IMR-90 (cell line): ENCODE measurements at regions not wholly inside any gene's neighbourhood (a gene's known extent, or its start where the extent isn't known, plus 50 kb on each side); places are given as distances from the start of the nearest gene placed in this dataset.

Experiments used
- ATAC-seq: fragments of 200-7000 bp; cut with Tn5 transposase; 2 replicates; pipeline ENCODE4 v1.9.1; 2020; ENCODE audit warnings: low read depth, mild to moderate bottlenecking, moderate library complexity
- BruUV-seq: library from RNA; stranded (reverse); fragments of 400-500 nt; replicated peaks from 2 replicates; lab custom pipeline; 2021; lab: Mats Ljungman, UMichigan
- CTCF ChIA-PET: fragments of 300-600 bp; formaldehyde crosslinking; extraction: SDS; loops from one replicate; lab custom pipeline; 2021; ENCODE audit warnings: antibody characterized with exemption; lab: Yijun Ruan, JAX
- POLR2A ChIA-PET: fragments of 300-600 bp; sonication (Branson Sonifier 250); formaldehyde crosslinking; loops from one replicate; lab custom pipeline; 2022; ENCODE audit warnings: antibody characterized with exemption; ENCODE audit not compliant: unreplicated experiment; lab: Charles Lee
- DNase-seq: peaks from one replicate; pipeline ENCODE4 v3.0.0; 2013
- H2AFZ ChIP-seq: replicated peaks from 2 replicates; pipeline ENCODE3; 2013; ENCODE audit warnings: low read length, mild to moderate bottlenecking; ENCODE audit not compliant: poor library complexity
- H2AK5ac ChIP-seq: 2 replicates; pipeline ENCODE4 v1.6.1; 2013; ENCODE audit warnings: low read depth, low read length, inconsistent platforms
- H2AK9ac ChIP-seq: replicated peaks from 2 replicates; pipeline ENCODE3; 2013; ENCODE audit warnings: mild to moderate bottlenecking, low read depth, low read length, moderate library complexity; ENCODE audit not compliant: poor library complexity
- H2BK120ac ChIP-seq: 2 replicates; pipeline ENCODE4 v1.6.1; 2013; ENCODE audit warnings: low read depth, low read length, inconsistent platforms
- H2BK15ac ChIP-seq: 3 replicates; pipeline ENCODE4 v1.6.1; 2013; ENCODE audit warnings: low read depth, low read length, inconsistent platforms
- H2BK20ac ChIP-seq: 2 replicates; pipeline ENCODE4 v1.6.1; 2013; ENCODE audit warnings: low read depth, mild to moderate bottlenecking, inconsistent platforms, low read length, moderate library complexity
- H2BK5ac ChIP-seq: 2 replicates; pipeline ENCODE4 v1.6.1; 2013; ENCODE audit warnings: mild to moderate bottlenecking, low read depth, low read length, inconsistent platforms; ENCODE audit not compliant: poor library complexity, severe bottlenecking
- H3K14ac ChIP-seq: replicated peaks from 2 replicates; pipeline ENCODE4 v1.6.1; 2013; ENCODE audit warnings: low read depth, low read length, inconsistent platforms
- H3K18ac ChIP-seq: 2 replicates; pipeline ENCODE4 v1.6.1; 2013; ENCODE audit warnings: low read depth, low read length, control low read depth
- H3K23ac ChIP-seq: 2 replicates; pipeline ENCODE4 v1.6.1; 2013; ENCODE audit warnings: low read depth, low read length, inconsistent platforms
- H3K27ac ChIP-seq: 2 replicates; pipeline ENCODE4 v1.5.1; 2013; ENCODE audit warnings: mild to moderate bottlenecking, control low read depth, low read length; ENCODE audit not compliant: insufficient read depth
- H3K27me3 ChIP-seq: 2 replicates; pipeline ENCODE4 v1.6.1; 2013; ENCODE audit warnings: low read length; ENCODE audit not compliant: control insufficient read depth, insufficient read depth
- H3K36me3 ChIP-seq: 2 replicates; pipeline ENCODE4 v1.6.1; 2013; ENCODE audit warnings: low read length, mixed read lengths; ENCODE audit not compliant: control insufficient read depth, insufficient read depth
- H3K4ac ChIP-seq: 2 replicates; pipeline ENCODE4 v1.6.1; 2013; ENCODE audit warnings: low read depth, low read length, inconsistent platforms
- H3K4me1 ChIP-seq: 2 replicates; pipeline ENCODE4 v1.6.1; 2013; ENCODE audit warnings: low read length, mixed read lengths; ENCODE audit not compliant: control insufficient read depth, insufficient read depth
- H3K4me2 ChIP-seq: 2 replicates; pipeline ENCODE4 v1.6.1; 2013; ENCODE audit warnings: low read depth, mild to moderate bottlenecking, control low read depth, low read length, moderate library complexity
- H3K4me3 ChIP-seq: 2 replicates; pipeline ENCODE4 v1.5.1; 2013; ENCODE audit warnings: low read depth, mild to moderate bottlenecking, control low read depth, low read length, moderate library complexity; ENCODE audit not compliant: insufficient read depth
- H3K56ac ChIP-seq: 2 replicates; pipeline ENCODE4 v1.6.1; 2013; ENCODE audit warnings: low read length, inconsistent platforms; ENCODE audit not compliant: insufficient read depth; ENCODE audit errors: extremely low read depth
- H3K79me1 ChIP-seq, 2 experiments: 2 replicates each; pipeline ENCODE4 v1.6.1; 2013; ENCODE audit warnings: low read length in 2 of 2, inconsistent platforms in 1 of 2, low read depth in 1 of 2
- H3K9ac ChIP-seq: 2 replicates; pipeline ENCODE4 v1.6.1; 2013; ENCODE audit warnings: low read depth, low read length, control low read depth
- H3K9me1 ChIP-seq: 2 replicates; pipeline ENCODE4 v1.6.1; 2013; ENCODE audit warnings: low read length, inconsistent platforms; ENCODE audit not compliant: insufficient read depth
- H3K9me3 ChIP-seq: 2 replicates; pipeline ENCODE4 v1.6.1; 2013; ENCODE audit warnings: low read length; ENCODE audit not compliant: control insufficient read depth, insufficient read depth
- H4K20me1 ChIP-seq: 2 replicates; pipeline ENCODE4 v1.6.1; 2013; ENCODE audit warnings: low read length, inconsistent platforms; ENCODE audit not compliant: insufficient read depth
- H4K5ac ChIP-seq: 2 replicates; pipeline ENCODE4 v1.6.1; 2013; ENCODE audit warnings: mild to moderate bottlenecking, low read depth, low read length, control low read depth
- H4K8ac ChIP-seq, 2 experiments: 2 replicates each; pipeline ENCODE4 v1.6.1; 2013; ENCODE audit warnings: low read depth in 2 of 2, low read length in 2 of 2, control low read depth in 1 of 2, inconsistent platforms in 1 of 2
- H4K91ac ChIP-seq: 2 replicates; pipeline ENCODE4 v1.6.1; 2013; ENCODE audit warnings: low read depth, low read length, inconsistent platforms; ENCODE audit not compliant: insufficient read depth
- BHLHE40 ChIP-seq: fragments of 150-350 bp; IDR thresholded peaks from 2 replicates; pipeline ENCODE4 v1.6.1; 2016; ENCODE audit warnings: mild to moderate bottlenecking, low read depth, low read length
- CEBPB ChIP-seq: IDR thresholded peaks from 2 replicates; pipeline ENCODE4 v1.6.1; 2012; ENCODE audit warnings: low read depth, low read length, improper control_type of control experiment
- CHD1 ChIP-seq: IDR thresholded peaks from 2 replicates; pipeline ENCODE4 v1.6.1; 2012; ENCODE audit warnings: low read depth, low read length, improper control_type of control experiment
- FOS ChIP-seq: fragments of 150-350 bp; IDR thresholded peaks from 2 replicates; pipeline ENCODE4 v1.6.1; 2016; ENCODE audit warnings: low read depth, low read length
- MAFK ChIP-seq: IDR thresholded peaks from 2 replicates; pipeline ENCODE4 v1.6.1; 2012; ENCODE audit warnings: low read depth, low read length, improper control_type of control experiment
- MAZ ChIP-seq: IDR thresholded peaks from 2 replicates; pipeline ENCODE4 v1.6.1; 2012; ENCODE audit warnings: low read depth, mild to moderate bottlenecking, low read length, improper control_type of control experiment, moderate library complexity, borderline replicate concordance
- MXI1 ChIP-seq: IDR thresholded peaks from 2 replicates; pipeline ENCODE4 v1.6.1; 2012; ENCODE audit warnings: low read depth, mild to moderate bottlenecking, low read length, moderate library complexity, borderline replicate concordance
- NFE2L2 ChIP-seq: fragments of 150-350 bp; IDR thresholded peaks from 2 replicates; pipeline ENCODE4 v1.6.1; 2016; ENCODE audit warnings: low read depth, mild to moderate bottlenecking, low read length
- POLR2A ChIP-seq: IDR thresholded peaks from 2 replicates; pipeline ENCODE4 v1.6.1; 2012; ENCODE audit warnings: mild to moderate bottlenecking, low read depth, low read length
- RAD21 ChIP-seq: IDR thresholded peaks from 2 replicates; pipeline ENCODE4 v1.6.1; 2012; ENCODE audit warnings: low read length, improper control_type of control experiment
- RCOR1 ChIP-seq: IDR thresholded peaks from 2 replicates; pipeline ENCODE4 v1.6.1; 2012; ENCODE audit warnings: mild to moderate bottlenecking, low read length, improper control_type of control experiment; ENCODE audit not compliant: insufficient replicate concordance
- RFX5 ChIP-seq: IDR thresholded peaks from 2 replicates; pipeline ENCODE4 v1.8.0; 2012; ENCODE audit warnings: low read depth, mild to moderate bottlenecking, low read length, moderate library complexity
- SMC3 ChIP-seq: fragments of 150-350 bp; IDR thresholded peaks from 2 replicates; pipeline ENCODE4 v1.6.1; 2016; ENCODE audit warnings: low read depth, mild to moderate bottlenecking, antibody characterized with exemption, low read length, moderate library complexity
- WGBS, 2 experiments: methylation state at CpG; one replicate each; pipeline versions ENCODE4 v1.1.5 to v1.1.7; 2013; ENCODE audit warnings: missing lambda C conversion rate in 2 of 2; ENCODE audit not compliant: insufficient read length in 1 of 2; ENCODE audit errors: extremely low coverage in 2 of 2; 5-methylcytosine and 5-hydroxymethylcytosine counted together
- dilution Hi-C: fragments of 300-500 bp; cut with HindIII; formaldehyde crosslinking; loops from one replicate; pipeline ENCODE4 v1.14.3; 2018; ENCODE audit warnings: low sequenced_read_pairs; ENCODE audit not compliant: unreplicated experiment
- in situ Hi-C: fragments of 300-500 bp; cut with MboI; formaldehyde crosslinking; loops from 3 replicates; pipeline ENCODE4 v1.14.3; 2019; ENCODE audit warnings: low sequenced_read_pairs, inconsistent platforms, mixed read lengths
- intact Hi-C: fragments of 100-400 bp; cut with micrococcal nuclease; formaldehyde crosslinking; loops from 2 replicates; pipeline ENCODE4 v1.10.0; 2022
- TF ChIP-seq, protein P1 (sequence below): fragments of 150-350 bp; IDR thresholded peaks from 2 replicates; pipeline ENCODE4 v1.6.1; 2016; ENCODE audit warnings: low read depth, mild to moderate bottlenecking, low read length, moderate library complexity, borderline replicate concordance
- TF ChIP-seq, protein P2 (sequence below): conservative IDR thresholded peaks from 2 replicates; pipeline ENCODE4 v1.5.1; 2012; ENCODE audit warnings: mild to moderate bottlenecking, low read depth, low read length, improper control_type of control experiment
- TF ChIP-seq, protein P3 (sequence below): fragments of 150-350 bp; IDR thresholded peaks from 2 replicates; pipeline ENCODE4 v1.6.1; 2017; ENCODE audit warnings: mild to moderate bottlenecking, antibody characterized with exemption, low read length, low read depth

DNA sequence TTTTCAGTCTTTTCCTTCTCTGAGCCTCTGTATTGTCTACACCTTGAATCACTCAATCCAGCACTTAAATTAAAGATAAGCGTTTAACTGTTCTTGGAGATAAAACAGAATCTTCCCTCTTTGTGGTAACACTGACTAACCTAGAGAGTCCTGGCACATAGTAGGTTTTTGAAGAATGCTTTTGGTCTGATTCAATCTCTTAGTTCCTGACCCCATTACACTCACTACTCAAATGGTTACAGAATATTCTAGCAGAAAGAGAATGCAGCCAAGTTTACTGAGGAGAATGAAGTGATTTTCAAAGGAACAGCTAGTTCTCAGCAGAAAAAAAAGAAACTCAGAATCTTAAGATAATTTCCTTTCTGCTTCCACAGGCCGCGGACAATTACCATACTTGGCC, 309.2 kb upstream of the PRMT6 start:
- no peak overlapping the region for H3K4ac ChIP-seq
- H2AFZ ChIP-seq = no peak overlapping the region
- no peak overlapping the region for H2AK9ac ChIP-seq
- no peaks in the 10 kb centered on the region for H3K27me3 ChIP-seq
- dilution Hi-C loops = no loop called here
- H2BK120ac ChIP-seq = no peak overlapping the region
- no peak overlapping the region for H3K27ac ChIP-seq
- in situ Hi-C loops = no loop called here
- WGBS, 2 experiments = no CpG with 5 or more reads among the region's 3 CpGs
- H3K14ac ChIP-seq = no peak overlapping the region
- H3K56ac ChIP-seq = no peak overlapping the region
- H2AK5ac ChIP-seq = no peak overlapping the region
- no peaks in the 10 kb centered on the region for H3K9me1 ChIP-seq
- no peak overlapping the region for H3K4me2 ChIP-seq
- H3K18ac ChIP-seq = no peak overlapping the region
- H3K23ac ChIP-seq = no peak overlapping the region
- H3K9ac ChIP-seq = no peak overlapping the region
- no peak overlapping the region for H2BK20ac ChIP-seq
- H3K36me3 ChIP-seq = no peaks in the 10 kb centered on the region
- TF ChIP-seq MAFK (no peak), RCOR1 (no peak), MXI1 (no peak), FOS (no peak), RAD21 (no peak), SMC3 (no peak), POLR2A (no peak), MAZ (no peak), CEBPB (no peak), NFE2L2 (no peak), BHLHE40 (no peak), RFX5 (no peak), CHD1 (no peak)
- TF ChIP-seq, protein P1, sequence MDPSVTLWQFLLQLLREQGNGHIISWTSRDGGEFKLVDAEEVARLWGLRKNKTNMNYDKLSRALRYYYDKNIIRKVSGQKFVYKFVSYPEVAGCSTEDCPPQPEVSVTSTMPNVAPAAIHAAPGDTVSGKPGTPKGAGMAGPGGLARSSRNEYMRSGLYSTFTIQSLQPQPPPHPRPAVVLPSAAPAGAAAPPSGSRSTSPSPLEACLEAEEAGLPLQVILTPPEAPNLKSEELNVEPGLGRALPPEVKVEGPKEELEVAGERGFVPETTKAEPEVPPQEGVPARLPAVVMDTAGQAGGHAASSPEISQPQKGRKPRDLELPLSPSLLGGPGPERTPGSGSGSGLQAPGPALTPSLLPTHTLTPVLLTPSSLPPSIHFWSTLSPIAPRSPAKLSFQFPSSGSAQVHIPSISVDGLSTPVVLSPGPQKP = no peak
- TF ChIP-seq, protein P2, sequence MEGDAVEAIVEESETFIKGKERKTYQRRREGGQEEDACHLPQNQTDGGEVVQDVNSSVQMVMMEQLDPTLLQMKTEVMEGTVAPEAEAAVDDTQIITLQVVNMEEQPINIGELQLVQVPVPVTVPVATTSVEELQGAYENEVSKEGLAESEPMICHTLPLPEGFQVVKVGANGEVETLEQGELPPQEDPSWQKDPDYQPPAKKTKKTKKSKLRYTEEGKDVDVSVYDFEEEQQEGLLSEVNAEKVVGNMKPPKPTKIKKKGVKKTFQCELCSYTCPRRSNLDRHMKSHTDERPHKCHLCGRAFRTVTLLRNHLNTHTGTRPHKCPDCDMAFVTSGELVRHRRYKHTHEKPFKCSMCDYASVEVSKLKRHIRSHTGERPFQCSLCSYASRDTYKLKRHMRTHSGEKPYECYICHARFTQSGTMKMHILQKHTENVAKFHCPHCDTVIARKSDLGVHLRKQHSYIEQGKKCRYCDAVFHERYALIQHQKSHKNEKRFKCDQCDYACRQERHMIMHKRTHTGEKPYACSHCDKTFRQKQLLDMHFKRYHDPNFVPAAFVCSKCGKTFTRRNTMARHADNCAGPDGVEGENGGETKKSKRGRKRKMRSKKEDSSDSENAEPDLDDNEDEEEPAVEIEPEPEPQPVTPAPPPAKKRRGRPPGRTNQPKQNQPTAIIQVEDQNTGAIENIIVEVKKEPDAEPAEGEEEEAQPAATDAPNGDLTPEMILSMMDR = no peak
- TF ChIP-seq, protein P3, sequence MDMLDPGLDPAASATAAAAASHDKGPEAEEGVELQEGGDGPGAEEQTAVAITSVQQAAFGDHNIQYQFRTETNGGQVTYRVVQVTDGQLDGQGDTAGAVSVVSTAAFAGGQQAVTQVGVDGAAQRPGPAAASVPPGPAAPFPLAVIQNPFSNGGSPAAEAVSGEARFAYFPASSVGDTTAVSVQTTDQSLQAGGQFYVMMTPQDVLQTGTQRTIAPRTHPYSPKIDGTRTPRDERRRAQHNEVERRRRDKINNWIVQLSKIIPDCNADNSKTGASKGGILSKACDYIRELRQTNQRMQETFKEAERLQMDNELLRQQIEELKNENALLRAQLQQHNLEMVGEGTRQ = no peak
- H4K5ac ChIP-seq = no peak overlapping the region
- H3K4me1 ChIP-seq = no peaks in the 10 kb centered on the region
- no peak overlapping the region for H4K91ac ChIP-seq
- H4K20me1 ChIP-seq = no peaks in the 10 kb centered on the region
- no TSS peak for BruUV-seq
- no peak overlapping the region for H2BK5ac ChIP-seq
- ATAC-seq (no peak), DNase-seq (no peak)
- H2BK15ac ChIP-seq = no peak overlapping the region
- CTCF ChIA-PET = no interaction called here
- no peak overlapping the region for H3K4me3 ChIP-seq
- no peak overlapping the region for H4K8ac ChIP-seq
- intact Hi-C loops = no loop called here
- no peaks in the 10 kb centered on the region for H3K79me1 ChIP-seq
- H3K9me3 ChIP-seq = no peaks in the 10 kb centered on the region
- POLR2A ChIA-PET = no interaction called here
